ENCODE measurements at regions not wholly inside any gene's neighbourhood (a gene's known extent, or its start where the extent isn't known, plus 50 kb on each side); places are given as distances from the start of the nearest gene placed in this dataset.

- H3K4me3 Mint-ChIP-seq = no peak overlapping the region
- DNase-seq (ENCODE audit: low spot score) = no peak
- POLR2A ChIA-PET = interaction anchor here (0.6 kb wide), 2 partner anchors 14 to 34 kb away, joined by 3 to 4 read pairs; no protein-coding TSS in a partner anchor
Observed at GRCh38 chr17:77719806-77720205, 238.7 kb upstream of the TNRC6C start.

GRCh38 chr17:77720946-77721845 is 237.3 kb upstream of the TNRC6C start:
- POLR2A ChIA-PET = no interaction called here
- ATAC-seq (no peak), DNase-seq (ENCODE audit: low spot score) (no peak)
- no peak overlapping the region for H3K27ac Mint-ChIP-seq
- H3K4me1 Mint-ChIP-seq = peaks cover 28% of the 10 kb centered on the region
- CTCF ChIA-PET = no interaction called here
- no peak overlapping the region for H3K4me3 Mint-ChIP-seq
- peaks cover 2% of the 10 kb centered on the region for H3K27me3 Mint-ChIP-seq (ENCODE audit: low read depth)
- H3K9me3 Mint-ChIP-seq = peaks cover 17% of the 10 kb centered on the region
- H3K36me3 Mint-ChIP-seq = peaks cover 10% of the 10 kb centered on the region
- TF ChIP-seq FOXP4 (CRISPR knock-in tag; IDR thresholded peaks at IDR 0.05) (no peak), E2F5 (CRISPR knock-in tag; IDR thresholded peaks at IDR 0.05) (no peak), ETV6 (CRISPR knock-in tag; IDR thresholded peaks at IDR 0.05) (no peak), ZNF281 (CRISPR knock-in tag; IDR thresholded peaks at IDR 0.05) (no peak)

More at GRCh38 chr17:77719806-77720205, 238.7 kb upstream of the TNRC6C start:
- TF ChIP-seq ZNF219 (CRISPR knock-in tag; IDR thresholded peaks at IDR 0.05; ENCODE audit: borderline replicate concordance) (no peak), CTCF (IDR thresholded peaks at IDR 0.05) (no peak), ZNF138 (CRISPR knock-in tag; conservative IDR thresholded peaks at IDR 0.05) (no peak), MAX (CRISPR knock-in tag; IDR thresholded peaks at IDR 0.05) (no peak), MLX (CRISPR knock-in tag; IDR thresholded peaks at IDR 0.05) (no peak), NFATC4 (CRISPR knock-in tag; IDR thresholded peaks at IDR 0.05) (no peak), IRF2 (CRISPR knock-in tag; IDR thresholded peaks at IDR 0.05; ENCODE audit: borderline replicate concordance, low read depth) (no peak), TCF7 (CRISPR knock-in tag; IDR thresholded peaks at IDR 0.05; ENCODE audit: low read depth) (no peak), ARID4B (CRISPR knock-in tag; IDR thresholded peaks at IDR 0.05; ENCODE audit: borderline replicate concordance) (no peak)
- Mint-ChIP-seq H3K9me3 (peaks cover 27% of the 10 kb centered on the region), H3K4me1 (peaks cover 29% of the 10 kb centered on the region), H3K27ac (no peak overlapping the region), H3K27me3 (ENCODE audit: low read depth) (peaks cover 2% of the 10 kb centered on the region), H3K36me3 (peaks cover 19% of the 10 kb centered on the region)
- no peak for ATAC-seq
- CTCF ChIA-PET = no interaction called here

All from WTC11 (cell line).